ENCODE measurements at regions not wholly inside any gene's neighbourhood (a gene's known extent, or its start where the extent isn't known, plus 50 kb on each side); places are given as distances from the start of the nearest gene placed in this dataset.

DNA sequence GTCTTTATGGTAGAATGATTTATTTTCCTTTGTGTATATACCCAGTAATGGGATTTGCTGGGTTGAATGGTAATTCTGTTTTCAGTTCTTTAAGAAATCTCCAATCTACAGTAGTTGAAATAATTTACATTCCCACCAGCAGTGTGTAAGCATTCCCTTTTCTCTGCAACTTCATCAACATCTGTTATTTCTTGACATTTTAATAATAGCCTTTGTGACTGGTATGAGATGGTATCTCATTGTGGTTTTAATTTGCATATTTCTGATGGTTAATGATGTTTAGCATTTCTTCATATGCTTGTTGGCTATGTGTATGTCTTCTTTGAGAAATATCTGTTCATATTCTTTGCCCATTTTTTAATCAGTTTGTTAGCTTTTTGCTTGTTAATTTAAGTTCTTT lies 901.2 kb downstream of the METTL15 start:
- DNase-seq (ENCODE audit: extremely low read depth, low read depth), result no peak
- H3K4me3 ChIP-seq (replicated peaks; ENCODE audit: low read depth, low read length), result no peak overlapping the region
- TF ChIP-seq, protein P1, sequence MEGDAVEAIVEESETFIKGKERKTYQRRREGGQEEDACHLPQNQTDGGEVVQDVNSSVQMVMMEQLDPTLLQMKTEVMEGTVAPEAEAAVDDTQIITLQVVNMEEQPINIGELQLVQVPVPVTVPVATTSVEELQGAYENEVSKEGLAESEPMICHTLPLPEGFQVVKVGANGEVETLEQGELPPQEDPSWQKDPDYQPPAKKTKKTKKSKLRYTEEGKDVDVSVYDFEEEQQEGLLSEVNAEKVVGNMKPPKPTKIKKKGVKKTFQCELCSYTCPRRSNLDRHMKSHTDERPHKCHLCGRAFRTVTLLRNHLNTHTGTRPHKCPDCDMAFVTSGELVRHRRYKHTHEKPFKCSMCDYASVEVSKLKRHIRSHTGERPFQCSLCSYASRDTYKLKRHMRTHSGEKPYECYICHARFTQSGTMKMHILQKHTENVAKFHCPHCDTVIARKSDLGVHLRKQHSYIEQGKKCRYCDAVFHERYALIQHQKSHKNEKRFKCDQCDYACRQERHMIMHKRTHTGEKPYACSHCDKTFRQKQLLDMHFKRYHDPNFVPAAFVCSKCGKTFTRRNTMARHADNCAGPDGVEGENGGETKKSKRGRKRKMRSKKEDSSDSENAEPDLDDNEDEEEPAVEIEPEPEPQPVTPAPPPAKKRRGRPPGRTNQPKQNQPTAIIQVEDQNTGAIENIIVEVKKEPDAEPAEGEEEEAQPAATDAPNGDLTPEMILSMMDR (IDR thresholded peaks at IDR 0.05; ENCODE audit: low read depth, low read length, missing control alignments), result no peak

DNA sequence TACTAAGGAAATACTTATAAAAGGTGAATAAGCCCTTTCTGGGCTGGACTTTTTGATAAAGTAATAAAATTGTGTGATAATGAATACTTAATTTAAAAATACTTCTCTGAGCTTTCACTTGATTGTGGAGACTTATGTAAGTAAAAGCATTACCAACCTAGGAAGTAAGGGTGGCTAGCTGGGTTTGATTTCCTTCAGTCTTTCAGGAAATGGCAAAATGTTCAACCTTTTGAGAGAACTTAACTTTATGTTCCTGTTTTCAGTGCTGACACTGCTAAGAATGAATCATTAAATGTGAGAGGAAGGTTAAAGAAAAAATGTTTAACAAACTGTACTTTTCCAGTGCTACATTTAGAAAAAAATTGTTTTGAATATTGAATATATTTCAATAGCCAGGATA lies 900.3 kb downstream of the METTL15 start:
- TF ChIP-seq, protein P1 (IDR thresholded peaks at IDR 0.05; ENCODE audit: low read depth, low read length, missing control alignments), result no peak
- H3K4me3 ChIP-seq (replicated peaks; ENCODE audit: low read depth, low read length), result no peak overlapping the region
- DNase-seq (ENCODE audit: extremely low read depth, low read depth), result no peak

DNA sequence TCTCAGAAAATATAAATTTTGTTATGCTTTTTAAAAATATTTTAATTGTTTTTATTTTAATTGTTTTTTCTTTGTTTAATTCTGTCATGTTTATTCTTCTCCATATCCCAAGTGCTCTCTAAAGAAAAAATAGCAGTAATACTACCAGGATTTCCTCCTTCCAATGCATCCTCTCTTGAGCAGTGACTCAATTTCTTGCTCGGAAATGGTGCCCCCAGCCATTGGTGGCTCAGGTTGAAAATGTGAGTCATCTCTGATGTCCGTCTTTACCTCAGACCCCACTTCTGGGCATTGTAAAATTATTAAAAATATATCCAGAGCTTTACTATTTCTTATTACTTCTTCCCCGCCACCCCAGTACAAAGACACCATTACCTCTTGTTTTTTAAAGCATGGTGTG lies 898.5 kb downstream of the METTL15 start:
- TF ChIP-seq, protein P1 (IDR thresholded peaks at IDR 0.05; ENCODE audit: low read depth, low read length, missing control alignments), result no peak
- no peak overlapping the region for H3K4me3 ChIP-seq (replicated peaks; ENCODE audit: low read depth, low read length)
- no peak for DNase-seq (ENCODE audit: extremely low read depth, low read depth)

DNA sequence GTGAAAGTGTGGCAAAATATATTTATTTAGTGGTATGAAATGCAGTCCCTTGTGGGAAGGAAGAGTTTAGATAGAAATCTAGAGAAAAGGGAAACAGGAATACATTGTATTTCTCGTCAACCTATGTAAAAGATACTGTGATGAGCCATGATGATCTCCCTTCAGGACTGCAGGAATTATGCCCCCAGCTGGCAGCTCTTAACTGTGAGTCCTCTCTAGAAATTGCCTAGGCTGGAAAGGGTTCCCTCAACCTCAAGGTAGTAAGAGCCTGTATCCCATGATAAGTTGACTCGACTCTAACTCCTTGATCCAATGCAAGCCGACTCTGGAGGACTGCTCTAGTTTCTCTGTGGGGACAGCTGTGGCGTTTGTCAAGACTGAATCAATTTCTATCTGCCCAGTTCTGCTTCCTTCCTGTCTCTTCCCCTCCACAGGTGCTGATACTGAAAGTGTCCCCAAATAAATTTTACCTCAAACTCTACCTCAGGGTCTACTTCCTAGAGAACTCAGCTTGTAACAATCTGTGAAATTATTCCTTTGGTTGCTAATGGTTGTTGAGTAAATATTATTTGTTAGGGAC lies 897.3 kb downstream of the METTL15 start:
- TF ChIP-seq, protein P1 (IDR thresholded peaks at IDR 0.05; ENCODE audit: low read depth, low read length, missing control alignments), result no peak
- no peak for DNase-seq (ENCODE audit: extremely low read depth, low read depth)

DNA sequence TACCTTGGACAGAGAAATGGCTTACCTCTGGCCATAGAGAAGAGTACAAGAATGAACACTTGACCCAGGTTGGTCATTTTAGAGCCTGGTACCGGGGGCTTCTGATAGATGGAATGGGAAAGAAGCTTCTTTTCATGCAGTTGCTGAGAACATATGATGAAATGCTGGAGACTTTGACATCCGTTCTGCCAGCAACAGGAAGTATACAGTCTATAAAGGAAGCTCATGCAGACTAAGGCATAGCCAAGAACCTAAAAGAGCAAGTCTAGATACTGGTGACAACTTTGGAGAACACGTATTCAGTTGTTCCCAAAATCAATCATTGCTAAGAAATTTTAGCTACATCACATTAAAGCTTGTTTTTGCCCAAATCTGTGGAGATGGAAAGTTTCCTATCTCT lies 894.6 kb downstream of the METTL15 start:
- TF ChIP-seq, protein P1 (IDR thresholded peaks at IDR 0.05; ENCODE audit: low read depth, low read length, missing control alignments), result no peak
- H3K4me3 ChIP-seq (replicated peaks; ENCODE audit: low read depth, low read length), result no peak overlapping the region
- DNase-seq (ENCODE audit: extremely low read depth, low read depth), result no peak

More for the DNA sequence above, 897.3 kb downstream of the METTL15 start:
- no peak overlapping the region for H3K4me3 ChIP-seq (replicated peaks; ENCODE audit: low read depth, low read length)

DNA sequence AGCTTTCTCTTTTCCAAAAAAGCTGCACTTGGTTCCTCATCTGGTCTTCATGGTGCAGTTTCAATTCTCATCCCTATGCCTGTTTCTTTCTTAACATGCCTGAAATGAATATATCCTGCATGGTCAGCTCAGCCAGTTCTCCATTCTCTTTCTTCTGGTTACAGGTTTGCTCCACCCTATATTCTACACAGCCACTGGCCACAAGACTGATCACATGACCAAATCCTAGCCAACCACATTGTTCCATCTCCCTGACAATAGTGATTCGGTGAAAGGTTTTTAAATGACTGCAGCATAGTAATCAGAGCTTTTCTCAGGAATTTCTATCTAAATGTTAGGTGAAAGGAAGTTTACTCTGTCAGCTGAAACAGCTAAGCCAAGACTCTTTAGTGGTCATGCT lies 891.4 kb downstream of the METTL15 start:
- no peak overlapping the region for H3K4me3 ChIP-seq (replicated peaks; ENCODE audit: low read depth, low read length)
- no peak for DNase-seq (ENCODE audit: extremely low read depth, low read depth)
- TF ChIP-seq, protein P1 (IDR thresholded peaks at IDR 0.05; ENCODE audit: low read depth, low read length, missing control alignments), result no peak

DNA sequence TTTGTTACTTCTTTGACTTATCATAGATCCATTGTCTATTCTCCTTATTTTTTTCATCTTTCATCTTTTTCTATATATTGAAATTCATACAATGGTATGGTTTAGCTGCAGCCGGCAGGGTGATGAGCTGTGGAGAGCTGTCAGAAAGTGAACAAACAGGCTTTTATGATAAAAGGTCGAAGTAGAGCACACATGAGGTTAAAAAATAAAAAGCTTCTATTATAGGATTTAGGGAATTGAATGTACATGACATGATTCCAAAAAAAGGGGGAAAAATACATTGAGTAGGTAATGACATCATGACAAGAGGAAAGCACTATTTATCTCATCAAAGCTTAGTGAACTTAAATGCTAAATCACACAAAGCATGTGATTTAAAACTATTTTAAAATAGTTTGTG lies 884.8 kb downstream of the METTL15 start:
- DNase-seq (ENCODE audit: extremely low read depth, low read depth), result no peak
- no peak overlapping the region for H3K4me3 ChIP-seq (replicated peaks; ENCODE audit: low read depth, low read length)
- TF ChIP-seq, protein P1 (IDR thresholded peaks at IDR 0.05; ENCODE audit: low read depth, low read length, missing control alignments), result no peak
